ENCODE measurements at regions not wholly inside any gene's neighbourhood (a gene's known extent, or its start where the extent isn't known, plus 50 kb on each side); places are given as distances from the start of the nearest gene placed in this dataset.

GRCh38 chr10:78254013-78254412, 220.3 kb downstream of the RPS24 start:
- Histone ChIP-seq H4K20me1 (ENCODE audit: insufficient read depth) (no peaks in the 10 kb centered on the region), H3K9me2 (ENCODE audit: insufficient read depth) (no peaks in the 10 kb centered on the region), H3K79me2 (ENCODE audit: insufficient read depth, low read length) (no peaks in the 10 kb centered on the region), H3K4me2 (ENCODE audit: low read length) (no peak overlapping the region), H3K4me1 (ENCODE audit: control insufficient read depth in 1 of 2, insufficient read depth in 2 of 2, low read length in 2 of 2) (peaks cover 12 to 33% of the 10 kb centered on the region in 2 experiments), H3K36me3 (ENCODE audit: control insufficient read depth in 1 of 2, insufficient read depth in 2 of 2, low read length in 2 of 2) (no peaks in the 10 kb centered on the region), H3K27ac (ENCODE audit: low read depth, low read length) (no peak overlapping the region), H3K27me3 (ENCODE audit: insufficient read depth, low read length) (no peaks in the 10 kb centered on the region), H2AFZ (ENCODE audit: low read depth, low read length, poor library complexity, severe bottlenecking) (no peak overlapping the region), H3K9ac (ENCODE audit: low read length) (no peak overlapping the region), H3K4me3 (replicated peaks in 1 of 2; ENCODE audit: low read depth in 1 of 2, low read length in 2 of 2) (no peak overlapping the region), H3K9me3 (ENCODE audit: control insufficient read depth in 1 of 2, insufficient read depth in 1 of 2, low read depth in 1 of 2, low read length in 2 of 2) (no peaks in the 10 kb centered on the region)
- POLR2A ChIA-PET = no interaction called here
- no TSS peak for BruUV-seq (replicated peaks)
- RAD21 ChIA-PET (ENCODE audit: low non-redundant PET in 1 of 2, low total read pairs in 2 of 2, uncharacterized antibody in 2 of 2, unreplicated experiment in 2 of 2) = no interaction called here
- DNase-seq (ENCODE audit: low read depth, low spot score) = no peak
- no peak for TF ChIP-seq ELF1 (IDR thresholded peaks at IDR 0.05; ENCODE audit: borderline replicate concordance, low read depth)
- no peak for TF ChIP-seq EGR1 (IDR thresholded peaks at IDR 0.05; ENCODE audit: low read depth)
- TF ChIP-seq EZH2 (IDR thresholded peaks at IDR 0.05) = no peak
- no peak for TF ChIP-seq ZFX (IDR thresholded peaks at IDR 0.05)
- TF ChIP-seq CBX3 (IDR thresholded peaks at IDR 0.05; ENCODE audit: low read depth) = no peak
- no peak for TF ChIP-seq CTCF (IDR thresholded peaks at IDR 0.05 in 2 of 3, conservative IDR thresholded peaks at IDR 0.05 in 1 of 3; ENCODE audit: borderline replicate concordance in 1 of 3, insufficient read depth in 1 of 3, low read depth in 2 of 3, low read length in 2 of 3)
- no peak for TF ChIP-seq ZNF274 (IDR thresholded peaks at IDR 0.05; ENCODE audit: low read depth, low read length)
- TF ChIP-seq FOSL1 (IDR thresholded peaks at IDR 0.05; ENCODE audit: low read depth) = no peak
- TF ChIP-seq ZBTB33 (IDR thresholded peaks at IDR 0.05; ENCODE audit: extremely low read depth, insufficient replicate concordance, low read length) = no peak
- no peak for TF ChIP-seq SRF (IDR thresholded peaks at IDR 0.05; ENCODE audit: low read depth)
- TF ChIP-seq POLR2AphosphoS5 (IDR thresholded peaks at IDR 0.05; ENCODE audit: low read depth, low read length) = no peak
- no peak for TF ChIP-seq CEBPB (IDR thresholded peaks at IDR 0.05; ENCODE audit: low read depth)
- TF ChIP-seq JUND (IDR thresholded peaks at IDR 0.05) = no peak
- TF ChIP-seq SP1 (IDR thresholded peaks at IDR 0.05; ENCODE audit: low read depth) = no peak
- TF ChIP-seq YY1 (IDR thresholded peaks at IDR 0.05; ENCODE audit: extremely low read depth, insufficient replicate concordance, low read depth, low read length) = no peak
- CTCF ChIA-PET = interaction anchor here (0.6 kb wide), 1 partner anchor 404 kb away, joined by 3 read pairs; no protein-coding TSS in a partner anchor
- no peak for ATAC-seq
- intact Hi-C loops (cut with micrococcal nuclease) = no loop called here

All from HCT116 (cell line).